ENCODE measurements at regions not wholly inside any gene's neighbourhood (a gene's known extent, or its start where the extent isn't known, plus 50 kb on each side); places are given as distances from the start of the nearest gene placed in this dataset.

- Mint-ChIP-seq H3K27ac (ENCODE audit: unreplicated experiment) (no peak overlapping the region), H3K4me1 (ENCODE audit: unreplicated experiment) (peaks cover 4% of the 10 kb centered on the region), H3K4me3 (ENCODE audit: unreplicated experiment) (no peak overlapping the region), H3K9me3 (ENCODE audit: unreplicated experiment) (no peaks in the 10 kb centered on the region), H3K27me3 (ENCODE audit: unreplicated experiment) (peaks cover 5% of the 10 kb centered on the region), H3K36me3 (ENCODE audit: low read depth, unreplicated experiment) (no peaks in the 10 kb centered on the region)
- DNase-seq (ENCODE audit: low spot score): no peak
- no peak for TF ChIP-seq CTCF (IDR thresholded peaks at IDR 0.05; ENCODE audit: unreplicated experiment)
Observed at GRCh38 chr7:142329062-142329790, 71.4 kb upstream of the PRSS58 start.

GRCh38 chr7:142328551-142328950 is 70.7 kb upstream of the PRSS58 start:
- no peak for TF ChIP-seq CTCF (IDR thresholded peaks at IDR 0.05; ENCODE audit: unreplicated experiment)
- H3K27ac Mint-ChIP-seq (ENCODE audit: unreplicated experiment): no peak overlapping the region
- H3K4me3 Mint-ChIP-seq (ENCODE audit: unreplicated experiment): no peak overlapping the region
- H3K27me3 Mint-ChIP-seq (ENCODE audit: unreplicated experiment): peaks cover 8% of the 10 kb centered on the region
- no peaks in the 10 kb centered on the region for H3K9me3 Mint-ChIP-seq (ENCODE audit: unreplicated experiment)
- DNase-seq (ENCODE audit: low spot score): no peak
- H3K4me1 Mint-ChIP-seq (ENCODE audit: unreplicated experiment): peaks cover 10% of the 10 kb centered on the region
- no peaks in the 10 kb centered on the region for H3K36me3 Mint-ChIP-seq (ENCODE audit: low read depth, unreplicated experiment)

- H3K27ac Mint-ChIP-seq (ENCODE audit: unreplicated experiment): no peak overlapping the region
- no peaks in the 10 kb centered on the region for H3K9me3 Mint-ChIP-seq (ENCODE audit: unreplicated experiment)
- peaks cover 13% of the 10 kb centered on the region for H3K4me1 Mint-ChIP-seq (ENCODE audit: unreplicated experiment)
- DNase-seq (ENCODE audit: low spot score): no peak
- H3K36me3 Mint-ChIP-seq (ENCODE audit: low read depth, unreplicated experiment): no peaks in the 10 kb centered on the region
- no peak for TF ChIP-seq CTCF (IDR thresholded peaks at IDR 0.05; ENCODE audit: unreplicated experiment)
- no peak overlapping the region for H3K4me3 Mint-ChIP-seq (ENCODE audit: unreplicated experiment)
- H3K27me3 Mint-ChIP-seq (ENCODE audit: unreplicated experiment): peaks cover 8% of the 10 kb centered on the region
Observed at GRCh38 chr7:142327628-142328405, 70.0 kb upstream of the PRSS58 start.

- H3K27me3 Mint-ChIP-seq (ENCODE audit: unreplicated experiment): peaks cover 10% of the 10 kb centered on the region
- no peaks in the 10 kb centered on the region for H3K9me3 Mint-ChIP-seq (ENCODE audit: unreplicated experiment)
- peak; percentile 91 for DNase-seq (ENCODE audit: low spot score)
- no peaks in the 10 kb centered on the region for H3K36me3 Mint-ChIP-seq (ENCODE audit: low read depth, unreplicated experiment)
- H3K4me3 Mint-ChIP-seq (ENCODE audit: unreplicated experiment): no peak overlapping the region
- TF ChIP-seq CTCF (IDR thresholded peaks at IDR 0.05; ENCODE audit: unreplicated experiment): peak; percentile 81
- peaks cover 13% of the 10 kb centered on the region for H3K4me1 Mint-ChIP-seq (ENCODE audit: unreplicated experiment)
- peak overlapping the region; percentile 78 for H3K27ac Mint-ChIP-seq (ENCODE audit: unreplicated experiment)
Observed at GRCh38 chr7:142323706-142324105, 65.8 kb upstream of the PRSS58 start.

GRCh38 chr7:142321391-142321790 is 63.5 kb upstream of the PRSS58 start:
- no peaks in the 10 kb centered on the region for H3K9me3 Mint-ChIP-seq (ENCODE audit: unreplicated experiment)
- H3K4me1 Mint-ChIP-seq (ENCODE audit: unreplicated experiment): peaks cover 13% of the 10 kb centered on the region
- DNase-seq (ENCODE audit: low spot score): no peak
- no peaks in the 10 kb centered on the region for H3K36me3 Mint-ChIP-seq (ENCODE audit: low read depth, unreplicated experiment)
- no peak overlapping the region for H3K4me3 Mint-ChIP-seq (ENCODE audit: unreplicated experiment)
- H3K27me3 Mint-ChIP-seq (ENCODE audit: unreplicated experiment): peaks cover 10% of the 10 kb centered on the region
- TF ChIP-seq CTCF (IDR thresholded peaks at IDR 0.05; ENCODE audit: unreplicated experiment): no peak
- H3K27ac Mint-ChIP-seq (ENCODE audit: unreplicated experiment): no peak overlapping the region

All from endothelial cell (in vitro differentiated cells).